Osteocyte (in vitro differentiated cells): ENCODE measurements at regions not wholly inside any gene's neighbourhood (a gene's known extent, or its start where the extent isn't known, plus 50 kb on each side); places are given as distances from the start of the nearest gene placed in this dataset.

Experiments
- DNase-seq: peaks from one replicate; pipeline ENCODE4 v3.0.0; 2021; ENCODE audit warnings: mixed read lengths; ENCODE audit not compliant: unreplicated experiment; ENCODE audit errors: extremely low spot score
- H3K27ac Mint-ChIP-seq: one replicate; pipeline ENCODE4 v1.8.0; 2021; ENCODE audit warnings: mild to moderate bottlenecking, mixed read lengths; ENCODE audit not compliant: unreplicated experiment
- H3K27me3 Mint-ChIP-seq: one replicate; pipeline ENCODE4 v1.8.0; 2021; ENCODE audit warnings: mixed read lengths; ENCODE audit not compliant: unreplicated experiment
- H3K36me3 Mint-ChIP-seq: one replicate; pipeline ENCODE4 v1.8.0; 2021; ENCODE audit warnings: mixed read lengths; ENCODE audit not compliant: unreplicated experiment
- H3K4me1 Mint-ChIP-seq: one replicate; pipeline ENCODE4 v1.8.0; 2021; ENCODE audit warnings: mixed read lengths; ENCODE audit not compliant: unreplicated experiment
- H3K4me3 Mint-ChIP-seq: one replicate; pipeline ENCODE4 v1.8.0; 2021; ENCODE audit warnings: mild to moderate bottlenecking, moderate library complexity, mixed read lengths; ENCODE audit not compliant: unreplicated experiment
- H3K9me3 Mint-ChIP-seq: one replicate; pipeline ENCODE4 v1.8.0; 2021; ENCODE audit warnings: mixed read lengths; ENCODE audit not compliant: unreplicated experiment
- CTCF ChIP-seq: fragments of 200-600 bp; sonication (generic); IDR thresholded peaks from 2 replicates; pipeline ENCODE4 v1.5.0; 2021; ENCODE audit warnings: antibody characterized with exemption, mild to moderate bottlenecking, moderate library complexity

- no peak for DNase-seq
- Mint-ChIP-seq H3K27me3 (peaks cover 23% of the 10 kb centered on the region), H3K9me3 (no peaks in the 10 kb centered on the region), H3K4me3 (no peak overlapping the region), H3K36me3 (peaks cover 2% of the 10 kb centered on the region), H3K27ac (no peak overlapping the region), H3K4me1 (peaks cover 15% of the 10 kb centered on the region)
- no peak for TF ChIP-seq CTCF
Measured at GRCh38 chr22:27651486-27651885, 150.1 kb downstream of the MN1 start.

- DNase-seq = no peak
- Mint-ChIP-seq H3K9me3 (no peaks in the 10 kb centered on the region), H3K27ac (no peak overlapping the region)
Measured at GRCh38 chr22:27654546-27655445, 146.8 kb downstream of the MN1 start.

GRCh38 chr22:27655582-27656185 lies 145.9 kb downstream of the MN1 start:
- no peak for DNase-seq
- Mint-ChIP-seq H3K4me3 (no peak overlapping the region), H3K4me1 (peaks cover 12% of the 10 kb centered on the region), H3K27me3 (peaks cover 18% of the 10 kb centered on the region), H3K27ac (no peak overlapping the region), H3K9me3 (no peaks in the 10 kb centered on the region), H3K36me3 (peaks cover 2% of the 10 kb centered on the region)
- no peak for TF ChIP-seq CTCF

More at GRCh38 chr22:27654546-27655445, 146.8 kb downstream of the MN1 start:
- Mint-ChIP-seq H3K27me3 (peaks cover 18% of the 10 kb centered on the region), H3K36me3 (peaks cover 2% of the 10 kb centered on the region), H3K4me1 (peaks cover 12% of the 10 kb centered on the region), H3K4me3 (no peak overlapping the region)
- no peak for TF ChIP-seq CTCF

DNA sequence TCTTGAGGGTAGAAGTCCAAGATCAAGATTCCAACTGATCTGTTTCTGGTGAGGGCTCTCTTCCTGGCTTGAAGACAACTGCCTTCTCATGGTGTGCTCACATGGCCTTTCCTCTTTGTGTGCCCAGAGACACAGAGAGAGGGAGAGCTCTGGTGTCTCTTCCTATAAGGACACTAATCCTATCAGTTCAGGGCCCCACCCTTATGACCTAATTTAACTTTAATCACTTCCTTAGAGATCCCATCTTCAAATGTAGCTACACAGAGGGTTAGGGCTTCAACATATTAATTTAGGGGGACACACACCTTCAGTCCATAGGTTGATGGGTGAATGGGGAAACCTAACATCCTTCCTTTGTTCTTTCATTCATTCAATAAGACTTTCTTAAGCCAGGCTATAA lies 144.6 kb downstream of the MN1 start:
- DNase-seq = no peak
- H3K27ac Mint-ChIP-seq = no peak overlapping the region
- peaks cover 2% of the 10 kb centered on the region for H3K36me3 Mint-ChIP-seq
- H3K27me3 Mint-ChIP-seq = peaks cover 18% of the 10 kb centered on the region
- no peak overlapping the region for H3K4me3 Mint-ChIP-seq
- TF ChIP-seq CTCF = no peak
- peaks cover 4% of the 10 kb centered on the region for H3K4me1 Mint-ChIP-seq
- no peaks in the 10 kb centered on the region for H3K9me3 Mint-ChIP-seq

- H3K36me3 Mint-ChIP-seq = peaks cover 1% of the 10 kb centered on the region
- DNase-seq = no peak
Measured at GRCh38 chr22:27660306-27660705, 141.2 kb downstream of the MN1 start.

More at GRCh38 chr22:27660306-27660705, 141.2 kb downstream of the MN1 start:
- TF ChIP-seq CTCF = no peak
- Mint-ChIP-seq H3K27ac (no peak overlapping the region), H3K27me3 (peaks cover 13% of the 10 kb centered on the region), H3K4me3 (no peak overlapping the region), H3K4me1 (peaks cover 24% of the 10 kb centered on the region), H3K9me3 (no peaks in the 10 kb centered on the region)
